Liver (tissue), 7 donors: ENCODE measurements at regions not wholly inside any gene's neighbourhood (a gene's known extent, or its start where the extent isn't known, plus 50 kb on each side); places are given as distances from the start of the nearest gene placed in this dataset.

ENCODE experiments used
- DNase-seq: peaks from one replicate; pipeline ENCODE4 v3.0.0-alpha.2; 2017; ENCODE audit warnings: low spot score
- H3K27ac ChIP-seq, 2 donors: one replicate each; pipeline ENCODE4 v1.7.0; 2013; ENCODE audit warnings: inconsistent platforms in 2 of 2, low read length in 2 of 2, control low read depth in 1 of 2, low read depth in 1 of 2, mild to moderate bottlenecking in 1 of 2
- H3K27me3 ChIP-seq, 4 donors: one replicate each; pipeline versions ENCODE4 v1.6.1 to v1.7.0; 2013; ENCODE audit warnings: low read length in 3 of 4, inconsistent platforms in 1 of 4, mild to moderate bottlenecking in 1 of 4, moderate library complexity in 1 of 4; ENCODE audit not compliant: control insufficient read depth in 4 of 4, insufficient read depth in 4 of 4
- H3K36me3 ChIP-seq, 4 donors: one replicate each; pipeline versions ENCODE4 v1.6.1 to v1.7.0; 2013; ENCODE audit warnings: low read length in 3 of 4, mild to moderate bottlenecking in 3 of 4, low read depth in 1 of 4, moderate library complexity in 1 of 4; ENCODE audit not compliant: control insufficient read depth in 4 of 4, insufficient read depth in 3 of 4
- H3K4me1 ChIP-seq, 4 donors: one replicate each; pipeline versions ENCODE4 v1.6.1 to v1.7.0; 2013; ENCODE audit warnings: low read length in 3 of 4, mild to moderate bottlenecking in 3 of 4, moderate library complexity in 1 of 4; ENCODE audit not compliant: control insufficient read depth in 4 of 4, insufficient read depth in 4 of 4
- H3K4me3 ChIP-seq, 3 donors: one replicate each; pipeline versions ENCODE4 v1.6.1 to v1.7.0; 2013; ENCODE audit warnings: low read length in 3 of 3, control low read depth in 1 of 3, low read depth in 1 of 3, mild to moderate bottlenecking in 1 of 3
- H3K9ac ChIP-seq, 2 donors: one replicate each; pipeline ENCODE4 v1.7.0; 2013; ENCODE audit warnings: low read length in 2 of 2, mild to moderate bottlenecking in 2 of 2, moderate library complexity in 2 of 2, control low read depth in 1 of 2, low read depth in 1 of 2
- H3K9me3 ChIP-seq, 4 donors: one replicate each; pipeline versions ENCODE4 v1.6.1 to v1.7.0; 2013; ENCODE audit warnings: low read length in 3 of 4; ENCODE audit not compliant: control insufficient read depth in 4 of 4
- ATF3 ChIP-seq: IDR thresholded peaks from 2 replicates; pipeline ENCODE4 v1.6.1; 2016; ENCODE audit warnings: antibody characterized with exemption
- EGR1 ChIP-seq, 2 donors: IDR thresholded peaks; 2 replicates each; pipeline ENCODE4 v1.6.1; 2016 to 2018; ENCODE audit warnings: antibody characterized with exemption in 2 of 2, low read depth in 2 of 2
- FOXA1 ChIP-seq: IDR thresholded peaks from 2 replicates; pipeline ENCODE4 v1.6.1; 2016; ENCODE audit warnings: antibody characterized with exemption
- GABPA ChIP-seq, 2 donors: IDR thresholded peaks in 1 of 2; conservative IDR thresholded peaks in 1 of 2; 2 replicates each; pipeline ENCODE4 v1.6.1; 2016; ENCODE audit warnings: antibody characterized with exemption in 2 of 2, mild to moderate bottlenecking in 1 of 2, moderate library complexity in 1 of 2
- HNF4A ChIP-seq, 2 donors: conservative IDR thresholded peaks; 2 replicates each; pipeline ENCODE4 v1.6.1; 2016; ENCODE audit warnings: antibody characterized with exemption in 2 of 2, mild to moderate bottlenecking in 2 of 2
- HNF4G ChIP-seq: IDR thresholded peaks from 2 replicates; pipeline ENCODE4 v1.6.1; 2016; ENCODE audit warnings: antibody characterized with exemption
- JUND ChIP-seq, 2 donors: IDR thresholded peaks; 2 replicates each; pipeline ENCODE4 v1.6.1; 2016; ENCODE audit warnings: antibody characterized with exemption in 2 of 2
- NR2F2 ChIP-seq: IDR thresholded peaks from 2 replicates; pipeline ENCODE4 v1.6.1; 2016; ENCODE audit warnings: antibody characterized with exemption
- RAD21 ChIP-seq, 2 donors: IDR thresholded peaks; 2 replicates each; pipeline ENCODE4 v1.6.1; 2016; ENCODE audit warnings: antibody characterized with exemption in 2 of 2, mild to moderate bottlenecking in 2 of 2
- RXRA ChIP-seq, 2 donors: IDR thresholded peaks; 2 replicates each; pipeline ENCODE4 v1.6.1; 2017 to 2018; ENCODE audit warnings: antibody characterized with exemption in 2 of 2, mild to moderate bottlenecking in 1 of 2
- TAF1 ChIP-seq: conservative IDR thresholded peaks from 2 replicates; pipeline ENCODE4 v1.6.1; 2016; ENCODE audit warnings: antibody characterized with exemption, mild to moderate bottlenecking
- YY1 ChIP-seq: IDR thresholded peaks from 2 replicates; pipeline ENCODE4 v1.6.1; 2016; ENCODE audit warnings: antibody characterized with exemption, mild to moderate bottlenecking
- WGBS: extraction: QIAGEN DNeasy Blood & Tissue Kit; methylation state at CpG from one replicate; pipeline ENCODE4 v1.1.7; 2013; 5-methylcytosine and 5-hydroxymethylcytosine counted together
- TF ChIP-seq, protein P1 (sequence below): IDR thresholded peaks from 2 replicates; pipeline ENCODE4 v1.6.1; 2016; ENCODE audit warnings: antibody characterized with exemption
- TF ChIP-seq, protein P2 (sequence below): IDR thresholded peaks from 2 replicates; pipeline ENCODE4 v1.6.1; 2016; ENCODE audit warnings: antibody characterized with exemption, mild to moderate bottlenecking
- TF ChIP-seq, protein P3 (sequence below): IDR thresholded peaks from 2 replicates; pipeline ENCODE4 v1.6.1; 2016; ENCODE audit warnings: antibody characterized with exemption
- donor health status: healthy.
- donor health status: healthy.
- donor health status: healthy.
- donor health status: healthy.

GRCh38 chr18:28459587-28459986, 282.7 kb upstream of the CDH2 start:
- H3K9me3 ChIP-seq, result no peaks in the 10 kb centered on the region
- no peak overlapping the region for H3K4me3 ChIP-seq
- H3K36me3 ChIP-seq, result no peaks in the 10 kb centered on the region
- H3K27ac ChIP-seq, result no peak overlapping the region
- TF ChIP-seq, protein P1, sequence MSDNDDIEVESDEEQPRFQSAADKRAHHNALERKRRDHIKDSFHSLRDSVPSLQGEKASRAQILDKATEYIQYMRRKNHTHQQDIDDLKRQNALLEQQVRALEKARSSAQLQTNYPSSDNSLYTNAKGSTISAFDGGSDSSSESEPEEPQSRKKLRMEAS, result no peak
- TF ChIP-seq EGR1 (IDR thresholded peaks at IDR 0.05; ENCODE audit: low read depth in 2 of 2) (no peak), ATF3 (peak; percentile 33), HNF4A (conservative IDR thresholded peaks at IDR 0.05) (peak in 1 of 2 donors; percentile 35), RXRA (IDR thresholded peaks at IDR 0.05) (peak in 1 of 2 donors; percentile 31)
- H3K4me1 ChIP-seq, result no peaks in the 10 kb centered on the region
- H3K9ac ChIP-seq, result no peak overlapping the region
- no peaks in the 10 kb centered on the region for H3K27me3 ChIP-seq
- DNase-seq, result no peak
- WGBS, result 31% methylated on average over 2 of the region's 2 CpGs

DNA sequence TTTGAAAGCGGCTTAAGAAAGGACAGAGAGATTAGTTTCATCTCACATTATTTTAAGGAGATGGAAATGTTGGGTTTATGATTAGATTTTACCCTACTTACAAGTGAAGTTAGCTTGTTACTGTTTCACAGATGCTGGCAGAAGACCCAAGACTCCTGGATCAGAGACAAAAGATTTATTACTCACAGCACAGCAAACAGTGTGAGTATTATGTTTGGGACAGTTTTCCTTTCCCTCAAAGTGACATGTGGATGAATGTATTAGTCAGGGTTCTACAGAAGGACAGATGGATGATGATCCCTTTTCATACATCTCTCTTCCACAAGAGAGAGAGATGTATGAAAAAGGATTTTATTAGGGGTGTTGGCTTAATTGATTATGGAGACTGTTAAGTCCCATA, 281.8 kb upstream of the CDH2 start:
- no peak for DNase-seq

More for the DNA sequence above, 281.8 kb upstream of the CDH2 start:
- H3K4me3 ChIP-seq, result no peak overlapping the region
- no peaks in the 10 kb centered on the region for H3K9me3 ChIP-seq
- no peak overlapping the region for H3K27ac ChIP-seq
- TF ChIP-seq HNF4A (conservative IDR thresholded peaks at IDR 0.05) (no peak), GABPA (IDR thresholded peaks at IDR 0.05 in 1 of 2, conservative IDR thresholded peaks at IDR 0.05 in 1 of 2) (no peak), EGR1 (IDR thresholded peaks at IDR 0.05; ENCODE audit: low read depth in 2 of 2) (no peak), ATF3 (no peak), FOXA1 (no peak), TAF1 (no peak), RXRA (IDR thresholded peaks at IDR 0.05) (no peak), HNF4G (no peak), RAD21 (IDR thresholded peaks at IDR 0.05) (no peak), NR2F2 (no peak), JUND (IDR thresholded peaks at IDR 0.05) (no peak), YY1 (no peak)
- TF ChIP-seq, protein P2, sequence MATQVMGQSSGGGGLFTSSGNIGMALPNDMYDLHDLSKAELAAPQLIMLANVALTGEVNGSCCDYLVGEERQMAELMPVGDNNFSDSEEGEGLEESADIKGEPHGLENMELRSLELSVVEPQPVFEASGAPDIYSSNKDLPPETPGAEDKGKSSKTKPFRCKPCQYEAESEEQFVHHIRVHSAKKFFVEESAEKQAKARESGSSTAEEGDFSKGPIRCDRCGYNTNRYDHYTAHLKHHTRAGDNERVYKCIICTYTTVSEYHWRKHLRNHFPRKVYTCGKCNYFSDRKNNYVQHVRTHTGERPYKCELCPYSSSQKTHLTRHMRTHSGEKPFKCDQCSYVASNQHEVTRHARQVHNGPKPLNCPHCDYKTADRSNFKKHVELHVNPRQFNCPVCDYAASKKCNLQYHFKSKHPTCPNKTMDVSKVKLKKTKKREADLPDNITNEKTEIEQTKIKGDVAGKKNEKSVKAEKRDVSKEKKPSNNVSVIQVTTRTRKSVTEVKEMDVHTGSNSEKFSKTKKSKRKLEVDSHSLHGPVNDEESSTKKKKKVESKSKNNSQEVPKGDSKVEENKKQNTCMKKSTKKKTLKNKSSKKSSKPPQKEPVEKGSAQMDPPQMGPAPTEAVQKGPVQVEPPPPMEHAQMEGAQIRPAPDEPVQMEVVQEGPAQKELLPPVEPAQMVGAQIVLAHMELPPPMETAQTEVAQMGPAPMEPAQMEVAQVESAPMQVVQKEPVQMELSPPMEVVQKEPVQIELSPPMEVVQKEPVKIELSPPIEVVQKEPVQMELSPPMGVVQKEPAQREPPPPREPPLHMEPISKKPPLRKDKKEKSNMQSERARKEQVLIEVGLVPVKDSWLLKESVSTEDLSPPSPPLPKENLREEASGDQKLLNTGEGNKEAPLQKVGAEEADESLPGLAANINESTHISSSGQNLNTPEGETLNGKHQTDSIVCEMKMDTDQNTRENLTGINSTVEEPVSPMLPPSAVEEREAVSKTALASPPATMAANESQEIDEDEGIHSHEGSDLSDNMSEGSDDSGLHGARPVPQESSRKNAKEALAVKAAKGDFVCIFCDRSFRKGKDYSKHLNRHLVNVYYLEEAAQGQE, result no peak
- TF ChIP-seq, protein P3, sequence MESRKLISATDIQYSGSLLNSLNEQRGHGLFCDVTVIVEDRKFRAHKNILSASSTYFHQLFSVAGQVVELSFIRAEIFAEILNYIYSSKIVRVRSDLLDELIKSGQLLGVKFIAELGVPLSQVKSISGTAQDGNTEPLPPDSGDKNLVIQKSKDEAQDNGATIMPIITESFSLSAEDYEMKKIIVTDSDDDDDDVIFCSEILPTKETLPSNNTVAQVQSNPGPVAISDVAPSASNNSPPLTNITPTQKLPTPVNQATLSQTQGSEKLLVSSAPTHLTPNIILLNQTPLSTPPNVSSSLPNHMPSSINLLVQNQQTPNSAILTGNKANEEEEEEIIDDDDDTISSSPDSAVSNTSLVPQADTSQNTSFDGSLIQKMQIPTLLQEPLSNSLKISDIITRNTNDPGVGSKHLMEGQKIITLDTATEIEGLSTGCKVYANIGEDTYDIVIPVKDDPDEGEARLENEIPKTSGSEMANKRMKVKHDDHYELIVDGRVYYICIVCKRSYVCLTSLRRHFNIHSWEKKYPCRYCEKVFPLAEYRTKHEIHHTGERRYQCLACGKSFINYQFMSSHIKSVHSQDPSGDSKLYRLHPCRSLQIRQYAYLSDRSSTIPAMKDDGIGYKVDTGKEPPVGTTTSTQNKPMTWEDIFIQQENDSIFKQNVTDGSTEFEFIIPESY, result no peak
- H3K36me3 ChIP-seq, result no peaks in the 10 kb centered on the region
- H3K9ac ChIP-seq, result no peak overlapping the region
- H3K4me1 ChIP-seq, result peaks cover 0 to 1% (median 0%) of the 10 kb centered on the region in 4 donors
- H3K27me3 ChIP-seq, result no peaks in the 10 kb centered on the region
- 93% methylated on average over 1 of the region's 1 CpG for WGBS
